ENCODE measurements at regions not wholly inside any gene's neighbourhood (a gene's known extent, or its start where the extent isn't known, plus 50 kb on each side); places are given as distances from the start of the nearest gene placed in this dataset.

- TF ChIP-seq POLR2AphosphoS5 (IDR thresholded peaks at IDR 0.05), result no peak
- TF ChIP-seq POLR2A (IDR thresholded peaks at IDR 0.05), result no peak
- no peak for DNase-seq (ENCODE audit: low spot score in 2 of 2)
- no peaks in the 10 kb centered on the region for H3K27me3 ChIP-seq
Measured at GRCh38 chr5:3127423-3127911, 376.0 kb upstream of the IRX2 start.

GRCh38 chr5:3126639-3127038, 375.2 kb upstream of the IRX2 start:
- H3K9me3 ChIP-seq, result no peaks in the 10 kb centered on the region
- DNase-seq (ENCODE audit: low spot score in 2 of 2), result no peak
- intact Hi-C loops (cut with DNase I; ENCODE audit: low total_unique reads), result no loop called here
- H3K4me1 ChIP-seq, result no peaks in the 10 kb centered on the region
- TF ChIP-seq POLR2A (IDR thresholded peaks at IDR 0.05) (no peak), CTCF (IDR thresholded peaks at IDR 0.05) (no peak), POLR2AphosphoS5 (IDR thresholded peaks at IDR 0.05) (no peak)
- H3K36me3 ChIP-seq, result no peaks in the 10 kb centered on the region
- H3K27ac ChIP-seq, result no peak overlapping the region
- H3K27me3 ChIP-seq, result peaks cover 0 to 3% of the 10 kb centered on the region in 2 donors
- no peak overlapping the region for H3K4me3 ChIP-seq

More at GRCh38 chr5:3127423-3127911, 376.0 kb upstream of the IRX2 start:
- intact Hi-C loops (cut with DNase I; ENCODE audit: low total_unique reads), result no loop called here
- Histone ChIP-seq H3K9me3 (no peaks in the 10 kb centered on the region), H3K27ac (no peak overlapping the region), H3K36me3 (no peaks in the 10 kb centered on the region), H3K4me1 (no peaks in the 10 kb centered on the region), H3K4me3 (no peak overlapping the region)

GRCh38 chr5:3124410-3124809, 372.9 kb upstream of the IRX2 start:
- peaks cover 0 to 7% of the 10 kb centered on the region in 2 donors for H3K27me3 ChIP-seq
- no peak for DNase-seq (ENCODE audit: low spot score in 2 of 2)
- no peak overlapping the region for H3K27ac ChIP-seq
- TF ChIP-seq CTCF (IDR thresholded peaks at IDR 0.05), result no peak
- no peak for TF ChIP-seq POLR2A (IDR thresholded peaks at IDR 0.05)
- TF ChIP-seq POLR2AphosphoS5 (IDR thresholded peaks at IDR 0.05), result no peak
- no peaks in the 10 kb centered on the region for H3K9me3 ChIP-seq
- H3K4me3 ChIP-seq, result no peak overlapping the region
- no peaks in the 10 kb centered on the region for H3K36me3 ChIP-seq
- H3K4me1 ChIP-seq, result no peaks in the 10 kb centered on the region
- intact Hi-C loops (cut with DNase I; ENCODE audit: low total_unique reads), result no loop called here

GRCh38 chr5:3123763-3124157, 372.3 kb upstream of the IRX2 start:
- intact Hi-C loops (cut with DNase I; ENCODE audit: low total_unique reads), result no loop called here
- no peaks in the 10 kb centered on the region for H3K4me1 ChIP-seq
- H3K27ac ChIP-seq, result no peak overlapping the region
- no peaks in the 10 kb centered on the region for H3K36me3 ChIP-seq
- no peaks in the 10 kb centered on the region for H3K9me3 ChIP-seq
- TF ChIP-seq POLR2A (IDR thresholded peaks at IDR 0.05) (no peak), CTCF (IDR thresholded peaks at IDR 0.05) (no peak), POLR2AphosphoS5 (IDR thresholded peaks at IDR 0.05) (no peak)
- no peak for DNase-seq (ENCODE audit: low spot score in 2 of 2)
- peaks cover 0 to 7% of the 10 kb centered on the region in 2 donors for H3K27me3 ChIP-seq
- H3K4me3 ChIP-seq, result no peak overlapping the region

- H3K4me1 ChIP-seq, result no peaks in the 10 kb centered on the region
- H3K9me3 ChIP-seq, result no peaks in the 10 kb centered on the region
- no peak overlapping the region for H3K4me3 ChIP-seq
- DNase-seq (ENCODE audit: low spot score in 2 of 2), result no peak
- H3K27me3 ChIP-seq, result peaks cover 0 to 7% of the 10 kb centered on the region in 2 donors
- H3K36me3 ChIP-seq, result no peaks in the 10 kb centered on the region
- H3K27ac ChIP-seq, result no peak overlapping the region
- intact Hi-C loops (cut with DNase I; ENCODE audit: low total_unique reads), result no loop called here
- TF ChIP-seq CTCF (IDR thresholded peaks at IDR 0.05), result no peak
- no peak for TF ChIP-seq POLR2AphosphoS5 (IDR thresholded peaks at IDR 0.05)
- TF ChIP-seq POLR2A (IDR thresholded peaks at IDR 0.05), result no peak
Measured at GRCh38 chr5:3122985-3123762, 371.7 kb upstream of the IRX2 start.

Measured in breast epithelium (tissue), 4 donors.